PC-9 (cell line): ENCODE measurements at regions not wholly inside any gene's neighbourhood (a gene's known extent, or its start where the extent isn't known, plus 50 kb on each side); places are given as distances from the start of the nearest gene placed in this dataset.

Experiments
- EZH2 ChIP-seq: fragments of 200-600 bp; sonication (generic); IDR thresholded peaks from 2 replicates; pipeline ENCODE4 v1.8.0; 2017; ENCODE audit warnings: antibody characterized with exemption, low read depth
- TF ChIP-seq, protein P1 (sequence below): fragments of 200-600 bp; sonication (generic); conservative IDR thresholded peaks from 2 replicates; pipeline ENCODE4 v1.6.1; 2017; ENCODE audit warnings: mixed run types, antibody characterized with exemption, mild to moderate bottlenecking, moderate library complexity

DNA sequence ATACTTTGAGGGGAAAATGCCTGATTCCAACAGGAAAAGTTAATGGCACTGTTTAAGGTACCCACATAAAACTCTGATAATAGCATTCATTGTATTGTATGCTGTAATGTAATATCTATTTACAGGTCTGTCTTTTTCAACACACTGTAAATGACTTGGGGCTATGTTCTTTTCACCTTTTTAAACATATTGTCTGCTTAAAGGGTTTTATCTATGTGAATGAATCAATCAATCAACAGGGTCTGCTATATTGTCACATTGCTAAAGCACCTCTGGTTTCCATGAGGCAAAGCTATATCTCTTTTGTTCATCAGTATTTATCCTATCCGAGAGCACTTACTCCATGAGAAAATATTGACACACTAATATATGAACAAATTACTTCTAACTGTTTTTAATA lies 288.0 kb downstream of the SLC6A15 start:
- TF ChIP-seq, protein P1, sequence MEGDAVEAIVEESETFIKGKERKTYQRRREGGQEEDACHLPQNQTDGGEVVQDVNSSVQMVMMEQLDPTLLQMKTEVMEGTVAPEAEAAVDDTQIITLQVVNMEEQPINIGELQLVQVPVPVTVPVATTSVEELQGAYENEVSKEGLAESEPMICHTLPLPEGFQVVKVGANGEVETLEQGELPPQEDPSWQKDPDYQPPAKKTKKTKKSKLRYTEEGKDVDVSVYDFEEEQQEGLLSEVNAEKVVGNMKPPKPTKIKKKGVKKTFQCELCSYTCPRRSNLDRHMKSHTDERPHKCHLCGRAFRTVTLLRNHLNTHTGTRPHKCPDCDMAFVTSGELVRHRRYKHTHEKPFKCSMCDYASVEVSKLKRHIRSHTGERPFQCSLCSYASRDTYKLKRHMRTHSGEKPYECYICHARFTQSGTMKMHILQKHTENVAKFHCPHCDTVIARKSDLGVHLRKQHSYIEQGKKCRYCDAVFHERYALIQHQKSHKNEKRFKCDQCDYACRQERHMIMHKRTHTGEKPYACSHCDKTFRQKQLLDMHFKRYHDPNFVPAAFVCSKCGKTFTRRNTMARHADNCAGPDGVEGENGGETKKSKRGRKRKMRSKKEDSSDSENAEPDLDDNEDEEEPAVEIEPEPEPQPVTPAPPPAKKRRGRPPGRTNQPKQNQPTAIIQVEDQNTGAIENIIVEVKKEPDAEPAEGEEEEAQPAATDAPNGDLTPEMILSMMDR = no peak
- no peak for TF ChIP-seq EZH2
